Loucy (cell line): ENCODE measurements at regions not wholly inside any gene's neighbourhood (a gene's known extent, or its start where the extent isn't known, plus 50 kb on each side); places are given as distances from the start of the nearest gene placed in this dataset.

ENCODE experiments used
- H2AFZ ChIP-seq: fragments of 200-600 bp; sonication (generic); 2 replicates; pipeline ENCODE4 v1.6.0; 2016; ENCODE audit warnings: antibody characterized with exemption, mild to moderate bottlenecking, low read length, moderate library complexity
- H3F3A ChIP-seq: fragments of 200-600 bp; 2 replicates; pipeline ENCODE4 v1.6.0; 2016; ENCODE audit warnings: antibody characterized with exemption, low read depth, mild to moderate bottlenecking
- H3K27me3 ChIP-seq: fragments of 200-600 bp; sonication (generic); 2 replicates; pipeline ENCODE4 v1.6.1; 2014; ENCODE audit warnings: low read length, mild to moderate bottlenecking; ENCODE audit not compliant: insufficient read depth, poor library complexity, severe bottlenecking
- H3K36me3 ChIP-seq: fragments of 200-600 bp; sonication (generic); 2 replicates; pipeline ENCODE4 v1.6.1; 2016; ENCODE audit warnings: low read length; ENCODE audit not compliant: insufficient read depth
- H3K4me1 ChIP-seq: fragments of 200-600 bp; sonication (generic); 2 replicates; pipeline ENCODE4 v1.5.1; 2014; ENCODE audit warnings: low read length, mild to moderate bottlenecking; ENCODE audit not compliant: insufficient read depth, poor library complexity, severe bottlenecking
- H3K4me2 ChIP-seq: fragments of 200-600 bp; sonication (generic); 2 replicates; pipeline ENCODE4 v1.6.0; 2014; ENCODE audit warnings: antibody characterized with exemption, low read length, low read depth, mild to moderate bottlenecking; ENCODE audit not compliant: poor library complexity, severe bottlenecking
- H3K4me3 ChIP-seq: fragments of 200-600 bp; sonication (generic); 2 replicates; pipeline ENCODE4 v1.5.1; 2014; ENCODE audit warnings: low read length, mild to moderate bottlenecking, mixed read lengths; ENCODE audit not compliant: poor library complexity, severe bottlenecking
- H3K79me2 ChIP-seq: fragments of 200-600 bp; sonication (generic); 2 replicates; pipeline ENCODE4 v1.6.1; 2014; ENCODE audit warnings: low read length; ENCODE audit not compliant: insufficient read depth
- H3K9ac ChIP-seq: fragments of 200-600 bp; sonication (generic); 2 replicates; pipeline ENCODE4 v1.6.0; 2014; ENCODE audit warnings: mild to moderate bottlenecking, low read depth, low read length, moderate library complexity; ENCODE audit not compliant: poor library complexity, severe bottlenecking
- H3K9me2 ChIP-seq: fragments of 200-600 bp; sonication (generic); replicated peaks from 2 replicates; pipeline ENCODE4 v1.6.1; 2016; ENCODE audit warnings: low read depth, low read length, mixed read lengths
- H3K9me3 ChIP-seq: fragments of 200-600 bp; sonication (generic); 2 replicates; pipeline ENCODE4 v1.6.1; 2014; ENCODE audit warnings: mild to moderate bottlenecking, antibody characterized with exemption, low read length, low read depth; ENCODE audit not compliant: insufficient read depth
- H4K20me1 ChIP-seq: fragments of 200-600 bp; sonication (generic); 2 replicates; pipeline ENCODE4 v1.6.0; 2014; ENCODE audit warnings: antibody characterized with exemption, low read length, mild to moderate bottlenecking; ENCODE audit not compliant: insufficient read depth, poor library complexity, severe bottlenecking
- CTCF ChIP-seq: fragments of 200-600 bp; sonication (generic); conservative IDR thresholded peaks from 2 replicates; pipeline ENCODE4 v1.5.1; 2014; ENCODE audit warnings: mild to moderate bottlenecking, antibody characterized with exemption, low read length
- EZH2phosphoT487 ChIP-seq: fragments of 200-600 bp; IDR thresholded peaks from 2 replicates; pipeline ENCODE4 v1.6.1; 2018; ENCODE audit warnings: antibody characterized with exemption, mild to moderate bottlenecking, moderate library complexity, borderline replicate concordance

- Histone ChIP-seq H3F3A (no peaks in the 10 kb centered on the region), H3K79me2 (no peaks in the 10 kb centered on the region), H3K4me3 (no peak overlapping the region), H4K20me1 (no peaks in the 10 kb centered on the region), H3K36me3 (no peaks in the 10 kb centered on the region), H3K4me2 (no peak overlapping the region), H3K9ac (no peak overlapping the region), H3K9me3 (no peaks in the 10 kb centered on the region), H3K9me2 (no peaks in the 10 kb centered on the region), H2AFZ (no peak overlapping the region), H3K4me1 (peaks cover 6% of the 10 kb centered on the region), H3K27me3 (no peaks in the 10 kb centered on the region)
- TF ChIP-seq CTCF (no peak), EZH2phosphoT487 (no peak)
These were observed 452.0 kb upstream of the ZNF608 start for GRCh38 chr5:125198270-125198974.

- H3K27me3 ChIP-seq = no peaks in the 10 kb centered on the region
- no peak overlapping the region for H3K9ac ChIP-seq
- peaks cover 6% of the 10 kb centered on the region for H3K4me1 ChIP-seq
- TF ChIP-seq CTCF (no peak), EZH2phosphoT487 (no peak)
- H4K20me1 ChIP-seq = no peaks in the 10 kb centered on the region
- H3K36me3 ChIP-seq = no peaks in the 10 kb centered on the region
- H3K4me2 ChIP-seq = no peak overlapping the region
- no peaks in the 10 kb centered on the region for H3K9me3 ChIP-seq
- no peaks in the 10 kb centered on the region for H3K9me2 ChIP-seq
- H3K79me2 ChIP-seq = no peaks in the 10 kb centered on the region
- no peak overlapping the region for H2AFZ ChIP-seq
- H3K4me3 ChIP-seq = no peak overlapping the region
- no peaks in the 10 kb centered on the region for H3F3A ChIP-seq
These were observed 452.9 kb upstream of the ZNF608 start for GRCh38 chr5:125199373-125199772.

- H3K36me3 ChIP-seq = no peaks in the 10 kb centered on the region
- no peak for TF ChIP-seq CTCF
- TF ChIP-seq EZH2phosphoT487 = no peak
- no peaks in the 10 kb centered on the region for H4K20me1 ChIP-seq
- H3K79me2 ChIP-seq = no peaks in the 10 kb centered on the region
- H3F3A ChIP-seq = no peaks in the 10 kb centered on the region
- no peak overlapping the region for H2AFZ ChIP-seq
- peaks cover 11% of the 10 kb centered on the region for H3K4me1 ChIP-seq
- no peaks in the 10 kb centered on the region for H3K9me2 ChIP-seq
- no peaks in the 10 kb centered on the region for H3K27me3 ChIP-seq
- no peak overlapping the region for H3K9ac ChIP-seq
- no peaks in the 10 kb centered on the region for H3K9me3 ChIP-seq
- no peak overlapping the region for H3K4me3 ChIP-seq
- H3K4me2 ChIP-seq = no peak overlapping the region
These were observed 453.8 kb upstream of the ZNF608 start for GRCh38 chr5:125199968-125200865.
